GM13976 (cell line): ENCODE measurements at regions not wholly inside any gene's neighbourhood (a gene's known extent, or its start where the extent isn't known, plus 50 kb on each side); places are given as distances from the start of the nearest gene placed in this dataset.

ENCODE experiments used
- DNase-seq: peaks from one replicate; pipeline ENCODE4 v3.0.0; 2012; ENCODE audit warnings: low spot score
- in situ Hi-C: fragments of 300-500 bp; cut with MboI; formaldehyde crosslinking; loops from one replicate; pipeline ENCODE4 v1.12.0; 2022; ENCODE audit warnings: low sequenced_read_pairs, mixed read lengths, inconsistent platforms; ENCODE audit not compliant: unreplicated experiment
- TF ChIP-seq, protein P1 (sequence below): IDR thresholded peaks from 2 replicates; pipeline ENCODE4 v1.5.1; 2012; ENCODE audit warnings: borderline replicate concordance, mild to moderate bottlenecking; ENCODE audit not compliant: insufficient read depth; ENCODE audit errors: extremely low read depth, missing control alignments, control extremely low read depth

GRCh38 chr11:82384308-82384707, 349.4 kb downstream of the FAM181B start:
- no peak for DNase-seq
- in situ Hi-C loops = no loop called here
- TF ChIP-seq, protein P1, sequence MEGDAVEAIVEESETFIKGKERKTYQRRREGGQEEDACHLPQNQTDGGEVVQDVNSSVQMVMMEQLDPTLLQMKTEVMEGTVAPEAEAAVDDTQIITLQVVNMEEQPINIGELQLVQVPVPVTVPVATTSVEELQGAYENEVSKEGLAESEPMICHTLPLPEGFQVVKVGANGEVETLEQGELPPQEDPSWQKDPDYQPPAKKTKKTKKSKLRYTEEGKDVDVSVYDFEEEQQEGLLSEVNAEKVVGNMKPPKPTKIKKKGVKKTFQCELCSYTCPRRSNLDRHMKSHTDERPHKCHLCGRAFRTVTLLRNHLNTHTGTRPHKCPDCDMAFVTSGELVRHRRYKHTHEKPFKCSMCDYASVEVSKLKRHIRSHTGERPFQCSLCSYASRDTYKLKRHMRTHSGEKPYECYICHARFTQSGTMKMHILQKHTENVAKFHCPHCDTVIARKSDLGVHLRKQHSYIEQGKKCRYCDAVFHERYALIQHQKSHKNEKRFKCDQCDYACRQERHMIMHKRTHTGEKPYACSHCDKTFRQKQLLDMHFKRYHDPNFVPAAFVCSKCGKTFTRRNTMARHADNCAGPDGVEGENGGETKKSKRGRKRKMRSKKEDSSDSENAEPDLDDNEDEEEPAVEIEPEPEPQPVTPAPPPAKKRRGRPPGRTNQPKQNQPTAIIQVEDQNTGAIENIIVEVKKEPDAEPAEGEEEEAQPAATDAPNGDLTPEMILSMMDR = no peak

GRCh38 chr11:82373781-82374542, 359.7 kb downstream of the FAM181B start:
- no peak for DNase-seq
- TF ChIP-seq, protein P1 = no peak
- in situ Hi-C loops = no loop called here

GRCh38 chr11:82365351-82365750, 368.3 kb downstream of the FAM181B start:
- DNase-seq = no peak
- TF ChIP-seq, protein P1 = no peak
- in situ Hi-C loops = no loop called here

- TF ChIP-seq, protein P1 = no peak
- no peak for DNase-seq
- in situ Hi-C loops = no loop called here
Observed at GRCh38 chr11:82356316-82356715, 377.3 kb downstream of the FAM181B start.

DNA sequence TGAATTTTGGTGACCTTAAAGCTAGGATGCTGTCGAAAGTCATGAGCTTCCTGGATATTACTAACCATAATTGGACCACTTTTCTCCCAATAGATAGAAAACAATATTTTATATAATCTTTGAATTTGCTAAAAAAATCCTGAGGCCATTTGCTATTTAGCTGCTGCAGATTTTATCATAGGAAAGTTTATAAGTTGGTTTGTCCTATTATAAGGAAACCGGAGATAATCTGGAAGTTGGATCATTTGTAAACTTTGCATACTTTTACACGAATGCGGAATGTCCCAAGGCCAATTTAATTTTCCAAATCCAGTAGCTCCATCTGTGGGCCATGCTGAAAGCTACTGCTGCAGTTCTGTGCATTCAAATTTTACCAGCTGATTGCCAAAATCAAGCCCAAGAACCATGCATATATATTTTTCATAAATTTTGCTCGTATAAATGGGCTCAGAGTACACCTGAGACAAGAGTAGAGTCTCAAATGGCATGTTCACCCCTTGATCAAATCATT, 378.3 kb downstream of the FAM181B start:
- TF ChIP-seq, protein P1 = no peak
- DNase-seq = no peak
- in situ Hi-C loops = no loop called here

DNA sequence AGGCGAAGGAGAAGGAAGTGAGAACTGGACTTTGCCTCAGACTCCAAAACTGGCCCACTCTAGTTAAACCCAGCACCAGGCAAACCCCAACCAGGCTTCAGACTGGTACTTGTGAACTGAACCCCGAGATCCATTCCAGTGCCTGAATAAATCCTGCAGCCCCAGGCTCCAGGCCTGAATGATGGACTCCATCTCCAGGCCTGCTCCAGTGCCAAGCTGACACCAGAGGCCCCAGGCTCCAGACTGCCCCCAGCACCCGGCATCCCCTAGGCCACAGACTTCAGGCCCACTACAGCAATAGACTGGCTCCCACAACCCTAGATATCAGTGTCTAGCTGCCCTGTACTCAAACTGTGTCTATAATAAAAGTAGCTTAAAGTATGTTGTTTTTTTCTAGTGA, 406.8 kb downstream of the FAM181B start:
- TF ChIP-seq, protein P1 = no peak
- in situ Hi-C loops = no loop called here

More for the DNA sequence above, 406.8 kb downstream of the FAM181B start:
- DNase-seq = no peak
